Choroid plexus epithelial cell (primary cell): ENCODE measurements at regions not wholly inside any gene's neighbourhood (a gene's known extent, or its start where the extent isn't known, plus 50 kb on each side); places are given as distances from the start of the nearest gene placed in this dataset.
A peak's percentile ranks its signal among the peaks of the same experiment; 100 is the strongest.

ENCODE experiments used
- DNase-seq: peaks from one replicate; pipeline ENCODE4 v3.0.0-alpha.2; 2010; ENCODE audit warnings: low read depth
- H3K4me3 ChIP-seq: 2 replicates; pipeline ENCODE4 v1.5.1; 2011; ENCODE audit warnings: low read depth, mild to moderate bottlenecking, control low read depth, low read length, moderate library complexity
- TF ChIP-seq, protein P1 (sequence below): conservative IDR thresholded peaks from 2 replicates; pipeline ENCODE4 v1.5.1; 2011; ENCODE audit warnings: low read depth, mild to moderate bottlenecking, control low read depth, inconsistent platforms, low read length, moderate library complexity

GRCh38 chr13:103199380-103200088 lies 133.3 kb upstream of the SLC10A2 start:
- TF ChIP-seq, protein P1, sequence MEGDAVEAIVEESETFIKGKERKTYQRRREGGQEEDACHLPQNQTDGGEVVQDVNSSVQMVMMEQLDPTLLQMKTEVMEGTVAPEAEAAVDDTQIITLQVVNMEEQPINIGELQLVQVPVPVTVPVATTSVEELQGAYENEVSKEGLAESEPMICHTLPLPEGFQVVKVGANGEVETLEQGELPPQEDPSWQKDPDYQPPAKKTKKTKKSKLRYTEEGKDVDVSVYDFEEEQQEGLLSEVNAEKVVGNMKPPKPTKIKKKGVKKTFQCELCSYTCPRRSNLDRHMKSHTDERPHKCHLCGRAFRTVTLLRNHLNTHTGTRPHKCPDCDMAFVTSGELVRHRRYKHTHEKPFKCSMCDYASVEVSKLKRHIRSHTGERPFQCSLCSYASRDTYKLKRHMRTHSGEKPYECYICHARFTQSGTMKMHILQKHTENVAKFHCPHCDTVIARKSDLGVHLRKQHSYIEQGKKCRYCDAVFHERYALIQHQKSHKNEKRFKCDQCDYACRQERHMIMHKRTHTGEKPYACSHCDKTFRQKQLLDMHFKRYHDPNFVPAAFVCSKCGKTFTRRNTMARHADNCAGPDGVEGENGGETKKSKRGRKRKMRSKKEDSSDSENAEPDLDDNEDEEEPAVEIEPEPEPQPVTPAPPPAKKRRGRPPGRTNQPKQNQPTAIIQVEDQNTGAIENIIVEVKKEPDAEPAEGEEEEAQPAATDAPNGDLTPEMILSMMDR = no peak
- no peak overlapping the region for H3K4me3 ChIP-seq
- no peak for DNase-seq

GRCh38 chr13:103196356-103196755 lies 130.1 kb upstream of the SLC10A2 start:
- DNase-seq = no peak
- TF ChIP-seq, protein P1 = no peak
- H3K4me3 ChIP-seq = no peak overlapping the region

DNA sequence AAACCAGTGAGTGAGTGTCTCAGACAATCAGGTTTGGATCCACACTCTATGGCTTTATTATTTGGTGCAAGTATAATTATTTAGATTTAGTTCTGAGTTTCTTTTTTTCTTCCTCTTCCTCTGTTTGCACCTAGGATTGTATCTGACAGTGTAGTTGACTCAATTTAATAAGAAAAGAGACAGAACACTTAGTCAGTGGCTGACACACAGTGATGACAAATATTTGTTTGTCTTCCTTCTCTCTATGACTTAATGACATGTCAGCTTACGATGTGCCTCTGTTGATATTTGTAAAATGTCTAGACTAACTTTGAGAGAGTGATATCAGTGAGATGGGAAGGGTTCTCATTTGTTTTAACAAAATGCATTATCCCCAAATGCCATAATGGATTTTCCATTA lies 129.5 kb upstream of the SLC10A2 start:
- H3K4me3 ChIP-seq = no peak overlapping the region
- DNase-seq = no peak
- TF ChIP-seq, protein P1 = no peak

GRCh38 chr13:103194871-103195270 lies 128.7 kb upstream of the SLC10A2 start:
- no peak for DNase-seq
- no peak overlapping the region for H3K4me3 ChIP-seq
- TF ChIP-seq, protein P1 = no peak

GRCh38 chr13:103192511-103193135 lies 126.4 kb upstream of the SLC10A2 start:
- peak; percentile 31 for DNase-seq
- TF ChIP-seq, protein P1 = no peak
- H3K4me3 ChIP-seq = no peak overlapping the region

GRCh38 chr13:103190841-103191240 lies 124.6 kb upstream of the SLC10A2 start:
- DNase-seq = no peak
- TF ChIP-seq, protein P1 = no peak
- no peak overlapping the region for H3K4me3 ChIP-seq
